WTC11 (cell line): ENCODE measurements at regions not wholly inside any gene's neighbourhood (a gene's known extent, or its start where the extent isn't known, plus 50 kb on each side); places are given as distances from the start of the nearest gene placed in this dataset.

Experiments
- ATAC-seq: fragments of 200-7000 bp; cut with Tn5 transposase; 2 replicates; pipeline ENCODE4 v1.10.0; 2021; ENCODE audit warnings: mild to moderate bottlenecking, moderate library complexity
- CTCF ChIA-PET: fragments of 300-600 bp; sonication (Branson Sonifier 250); formaldehyde crosslinking; loops from one replicate; lab custom pipeline; 2021; ENCODE audit warnings: antibody characterized with exemption; lab: Charles Lee
- POLR2A ChIA-PET: fragments of 350-600 bp; sonication (Branson Sonifier 250); formaldehyde crosslinking; loops from one replicate; lab custom pipeline; 2021; ENCODE audit warnings: antibody characterized with exemption; lab: Charles Lee
- DNase-seq: peaks from one replicate; pipeline ENCODE4 v3.0.0; 2021; ENCODE audit warnings: low spot score
- H3K27ac Mint-ChIP-seq: 2 replicates; pipeline ENCODE4 v1.8.0; 2021; ENCODE audit warnings: mixed read lengths
- H3K27me3 Mint-ChIP-seq: 2 replicates; pipeline ENCODE4 v1.8.0; 2021; ENCODE audit warnings: low read depth, mild to moderate bottlenecking, moderate library complexity, mixed read lengths
- H3K36me3 Mint-ChIP-seq: 2 replicates; pipeline ENCODE4 v1.8.0; 2021; ENCODE audit warnings: mixed read lengths
- H3K4me1 Mint-ChIP-seq: 2 replicates; pipeline ENCODE4 v1.8.0; 2022; ENCODE audit warnings: mixed read lengths
- H3K4me3 Mint-ChIP-seq: 2 replicates; pipeline ENCODE4 v1.8.0; 2021; ENCODE audit warnings: mild to moderate bottlenecking, moderate library complexity, mixed read lengths
- H3K9me3 Mint-ChIP-seq: 2 replicates; pipeline ENCODE4 v1.8.0; 2021; ENCODE audit warnings: mixed read lengths
- ATF1 ChIP-seq: sonication (generic); formaldehyde crosslinking; IDR thresholded peaks from 2 replicates; pipeline ENCODE4 v1.8.1; 2023; ENCODE audit warnings: mild to moderate bottlenecking, moderate library complexity, missing genetic modification reagents
- CDX4 ChIP-seq: fragments of 250-450 bp; sonication (Bioruptor Pico); IDR thresholded peaks from 2 replicates; pipeline ENCODE4 v1.9.0; 2021; ENCODE audit warnings: moderate library complexity, mild to moderate bottlenecking, inconsistent platforms, borderline replicate concordance
- ELF4 ChIP-seq: sonication (generic); formaldehyde crosslinking; IDR thresholded peaks from 2 replicates; pipeline ENCODE4 v1.8.1; 2022; ENCODE audit warnings: low read depth, mild to moderate bottlenecking, moderate library complexity, missing genetic modification reagents
- EMX1 ChIP-seq: fragments of 250-450 bp; sonication (Bioruptor Pico); IDR thresholded peaks from 2 replicates; pipeline ENCODE4 v1.8.0; 2021; ENCODE audit warnings: mild to moderate bottlenecking
- ERG ChIP-seq: fragments of 250-450 bp; sonication (Bioruptor Pico); IDR thresholded peaks from 2 replicates; pipeline ENCODE4 v1.8.0; 2021; ENCODE audit warnings: mild to moderate bottlenecking
- ESRRA ChIP-seq: sonication (generic); formaldehyde crosslinking; IDR thresholded peaks from 2 replicates; pipeline ENCODE4 v1.8.1; 2022; ENCODE audit warnings: mild to moderate bottlenecking, missing genetic modification reagents, borderline replicate concordance
- FOXP1 ChIP-seq: sonication (generic); formaldehyde crosslinking; IDR thresholded peaks from 2 replicates; pipeline ENCODE4 v1.8.0; 2022; ENCODE audit warnings: missing genetic modification reagents, mild to moderate bottlenecking, moderate library complexity, borderline replicate concordance
- FOXP4 ChIP-seq: sonication (generic); formaldehyde crosslinking; IDR thresholded peaks from 2 replicates; pipeline ENCODE4 v1.8.0; 2022; ENCODE audit warnings: mild to moderate bottlenecking, missing genetic modification reagents
- GRHL2 ChIP-seq: fragments of 250-450 bp; sonication (Bioruptor Pico); IDR thresholded peaks from 2 replicates; pipeline ENCODE4 v1.8.0; 2022; ENCODE audit warnings: mild to moderate bottlenecking, moderate library complexity; ENCODE audit not compliant: insufficient replicate concordance, severe bottlenecking
- IRF2 ChIP-seq: sonication (generic); formaldehyde crosslinking; IDR thresholded peaks from 2 replicates; pipeline ENCODE4 v1.8.0; 2022; ENCODE audit warnings: low read depth, missing genetic modification reagents, borderline replicate concordance
- MXD4 ChIP-seq: fragments of 250-450 bp; sonication (Bioruptor Pico); IDR thresholded peaks from 2 replicates; pipeline ENCODE4 v1.8.0; 2021; ENCODE audit warnings: mild to moderate bottlenecking, moderate library complexity, borderline replicate concordance
- PRRX2 ChIP-seq: fragments of 250-450 bp; sonication (Bioruptor Pico); IDR thresholded peaks from 2 replicates; pipeline ENCODE4 v1.8.0; 2021; ENCODE audit warnings: mild to moderate bottlenecking
- RORB ChIP-seq: fragments of 250-450 bp; sonication (Bioruptor Pico); IDR thresholded peaks from 2 replicates; pipeline ENCODE4 v1.9.0; 2021; ENCODE audit warnings: mild to moderate bottlenecking
- TEAD1 ChIP-seq: sonication (generic); formaldehyde crosslinking; IDR thresholded peaks from 2 replicates; pipeline ENCODE4 v1.8.0; 2022; ENCODE audit warnings: mild to moderate bottlenecking, missing genetic modification reagents
- TP53 ChIP-seq: sonication (generic); formaldehyde crosslinking; IDR thresholded peaks from 2 replicates; pipeline ENCODE4 v1.8.1; 2023; ENCODE audit warnings: mild to moderate bottlenecking, missing genetic modification reagents
- USF1 ChIP-seq: sonication (generic); formaldehyde crosslinking; IDR thresholded peaks from 2 replicates; pipeline ENCODE4 v1.8.0; 2022; ENCODE audit warnings: mild to moderate bottlenecking, missing genetic modification reagents
- ZBTB43 ChIP-seq: sonication (generic); formaldehyde crosslinking; IDR thresholded peaks from 2 replicates; pipeline ENCODE4 v1.8.1; 2023; ENCODE audit warnings: mild to moderate bottlenecking, missing genetic modification reagents
- ZNF281 ChIP-seq: sonication (generic); formaldehyde crosslinking; IDR thresholded peaks from 2 replicates; pipeline ENCODE4 v1.8.0; 2023; ENCODE audit warnings: mild to moderate bottlenecking, missing genetic modification reagents
- ZNF317 ChIP-seq: sonication (generic); formaldehyde crosslinking; IDR thresholded peaks from 2 replicates; pipeline ENCODE4 v1.8.1; 2023; ENCODE audit warnings: low read depth, mild to moderate bottlenecking, moderate library complexity, missing genetic modification reagents, borderline replicate concordance
- ZNF423 ChIP-seq: fragments of 250-450 bp; sonication (Bioruptor Pico); IDR thresholded peaks from 2 replicates; pipeline ENCODE4 v2.1.2; 2022; ENCODE audit warnings: mild to moderate bottlenecking, moderate library complexity
- ZNF425 ChIP-seq: fragments of 250-450 bp; sonication (Bioruptor Pico); conservative IDR thresholded peaks from 2 replicates; pipeline ENCODE4 v1.9.0; 2021; ENCODE audit warnings: mild to moderate bottlenecking
- ZNF532 ChIP-seq: fragments of 250-450 bp; sonication (Bioruptor Pico); IDR thresholded peaks from 2 replicates; pipeline ENCODE4 v1.9.0; 2021; ENCODE audit warnings: mild to moderate bottlenecking, borderline replicate concordance

GRCh38 chr18:47677952-47678351, 252.5 kb downstream of the SMAD2 start (continued):
- TF ChIP-seq ZNF532 (CRISPR knock-in tag) = no peak
- TF ChIP-seq ERG (CRISPR knock-in tag) = no peak
- no peak for TF ChIP-seq ZBTB43 (CRISPR knock-in tag)
- TF ChIP-seq ZNF317 (CRISPR knock-in tag) = no peak
- TF ChIP-seq FOXP1 = no peak
- no peak for TF ChIP-seq MXD4 (CRISPR knock-in tag)
- TF ChIP-seq, all 79 proteins: peak for 0

- no peaks in the 10 kb centered on the region for H3K36me3 Mint-ChIP-seq
- CTCF ChIA-PET = no interaction called here
- no peaks in the 10 kb centered on the region for H3K27me3 Mint-ChIP-seq
- POLR2A ChIA-PET = no interaction called here
- H3K4me1 Mint-ChIP-seq = peaks cover 8% of the 10 kb centered on the region
- ATAC-seq (no peak), DNase-seq (no peak)
- peaks cover 4% of the 10 kb centered on the region; the same call in 1 of the 2 replicates for H3K9me3 Mint-ChIP-seq
- H3K4me3 Mint-ChIP-seq = no peak overlapping the region
- H3K27ac Mint-ChIP-seq = no peak overlapping the region
- TF ChIP-seq CDX4 (CRISPR knock-in tag) = no peak
- no peak for TF ChIP-seq FOXP4 (CRISPR knock-in tag)
- TF ChIP-seq EMX1 (CRISPR knock-in tag) = no peak
- TF ChIP-seq ZNF423 (CRISPR knock-in tag) = no peak
- TF ChIP-seq PRRX2 (CRISPR knock-in tag) = no peak
- no peak for TF ChIP-seq IRF2 (CRISPR knock-in tag)
- TF ChIP-seq TP53 (CRISPR knock-in tag) = no peak
- TF ChIP-seq USF1 = no peak
- no peak for TF ChIP-seq ZNF425
- no peak for TF ChIP-seq GRHL2 (CRISPR knock-in tag)
- TF ChIP-seq ESRRA (CRISPR knock-in tag) = no peak
- no peak for TF ChIP-seq ZNF281 (CRISPR knock-in tag)
- TF ChIP-seq ELF4 (CRISPR knock-in tag) = no peak
- no peak for TF ChIP-seq TEAD1 (CRISPR knock-in tag)
- no peak for TF ChIP-seq ATF1 (CRISPR knock-in tag)
- TF ChIP-seq RORB (CRISPR knock-in tag) = no peak
Observed at GRCh38 chr18:47669815-47670214, 260.6 kb downstream of the SMAD2 start.
